DMS 273 treated with DMSO at 0.1 percent for 48 hours (cell line): ENCODE measurements at regions not wholly inside any gene's neighbourhood (a gene's known extent, or its start where the extent isn't known, plus 50 kb on each side); places are given as distances from the start of the nearest gene placed in this dataset.

Source experiments
- DNase-seq: peaks from one replicate; lab custom pipeline; 2025; lab: John Stamatoyannopoulos, UW

DNA sequence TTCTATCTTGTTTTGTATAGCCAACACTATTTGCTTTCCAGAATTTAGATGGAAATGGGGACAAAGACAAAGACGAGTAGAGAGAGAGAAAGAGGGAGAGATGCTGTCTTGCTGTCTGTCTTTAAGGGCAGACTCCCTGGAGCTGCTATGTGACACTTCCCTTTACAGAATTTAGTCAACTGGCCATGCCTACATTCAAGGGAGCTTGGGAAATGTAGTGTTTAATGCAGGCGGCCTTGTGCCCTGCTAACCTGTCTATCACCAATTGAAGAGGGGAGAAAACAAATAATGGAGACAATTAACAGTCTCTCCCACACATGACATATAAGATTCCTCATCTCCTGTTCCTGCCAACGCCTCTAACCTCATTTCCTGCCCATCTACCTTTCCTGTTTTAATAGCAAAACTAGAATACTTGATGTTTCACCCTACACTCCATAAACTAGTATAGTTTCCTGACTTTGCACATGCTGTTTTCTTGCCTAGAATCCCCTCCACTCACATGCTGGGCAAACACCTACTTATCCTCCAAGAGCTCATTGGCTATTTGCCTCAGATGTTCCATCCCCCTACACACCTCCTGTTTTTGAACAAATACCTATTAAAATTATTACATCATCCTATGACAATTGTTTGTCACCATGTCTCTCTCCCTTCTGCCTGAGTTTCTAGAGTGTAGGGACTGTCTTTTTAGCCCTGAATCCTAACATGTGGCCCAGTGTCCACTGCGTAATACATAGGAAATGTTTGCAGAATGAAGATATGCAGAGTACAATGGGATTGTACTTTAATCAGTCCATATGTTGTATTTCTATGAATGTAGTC is 117.2 kb downstream of the SLC25A24 start:
- DNase-seq: no peak

DNA sequence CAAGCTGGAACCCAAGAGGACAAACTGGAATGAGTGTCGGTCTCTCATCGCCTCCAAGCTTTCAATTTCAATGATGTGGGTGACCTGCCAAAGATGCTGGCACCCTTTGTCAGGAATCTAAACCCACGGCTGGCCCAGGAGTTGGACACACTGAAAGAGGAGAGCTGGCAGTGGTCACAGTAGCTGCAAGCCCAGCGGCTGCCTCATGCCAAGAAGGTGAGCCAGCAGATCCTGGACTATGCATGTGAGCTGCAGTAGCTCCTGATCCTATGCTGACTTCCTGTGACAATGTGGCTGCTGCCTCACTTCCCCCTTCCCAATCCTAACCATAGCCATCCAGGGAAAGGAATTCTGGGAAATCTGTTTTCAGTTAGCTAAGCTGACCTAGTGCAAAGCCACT is 117.0 kb upstream of the VAV3 start:
- no peak for DNase-seq

DNA sequence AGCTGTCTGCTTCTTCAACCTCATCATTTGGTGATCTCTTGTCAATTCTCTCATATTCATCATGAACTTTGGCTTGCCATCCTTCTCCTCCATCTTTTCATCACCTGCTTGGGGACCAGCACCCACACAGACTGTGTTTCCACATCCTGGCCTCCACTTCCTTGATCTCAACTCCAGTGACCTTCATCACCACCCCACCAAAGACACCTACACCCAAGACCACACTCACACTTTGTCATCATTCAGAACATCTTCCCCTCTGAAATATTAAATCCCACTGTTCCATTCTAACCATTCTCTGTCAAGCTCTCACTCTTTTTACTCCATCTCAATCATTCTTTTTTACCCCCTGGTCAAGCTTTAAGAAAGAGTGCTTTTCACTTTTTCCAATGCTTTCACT is 115.5 kb upstream of the VAV3 start:
- DNase-seq: no peak

DNA sequence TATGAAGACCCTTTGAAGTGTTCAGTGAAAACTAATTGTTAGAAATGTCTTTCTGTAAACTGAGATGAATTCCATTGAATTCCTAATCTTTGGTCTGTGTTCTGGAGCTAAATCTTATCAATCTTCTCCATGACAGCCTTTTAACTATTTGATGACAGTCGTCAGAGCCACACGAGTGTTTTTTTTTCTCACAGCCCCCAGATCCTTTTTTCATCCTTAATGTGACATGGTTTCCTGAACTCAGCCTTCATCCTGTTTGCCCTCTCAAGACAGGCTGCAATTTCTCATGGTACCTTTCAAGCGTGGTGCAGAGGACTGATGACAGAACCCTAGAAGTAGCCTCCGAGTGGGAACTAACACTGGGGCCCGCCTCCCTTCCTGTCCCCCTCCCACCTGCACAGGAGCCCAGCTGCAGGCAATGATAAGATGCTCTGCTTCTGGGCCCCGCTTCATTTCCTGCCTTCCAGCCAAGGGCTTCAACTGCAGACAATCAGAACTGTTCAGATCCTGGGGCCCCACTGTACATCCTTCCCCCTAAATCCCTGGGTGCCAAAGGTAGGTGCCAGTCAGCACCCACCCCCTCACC is 114.6 kb upstream of the VAV3 start:
- no peak for DNase-seq

DNA sequence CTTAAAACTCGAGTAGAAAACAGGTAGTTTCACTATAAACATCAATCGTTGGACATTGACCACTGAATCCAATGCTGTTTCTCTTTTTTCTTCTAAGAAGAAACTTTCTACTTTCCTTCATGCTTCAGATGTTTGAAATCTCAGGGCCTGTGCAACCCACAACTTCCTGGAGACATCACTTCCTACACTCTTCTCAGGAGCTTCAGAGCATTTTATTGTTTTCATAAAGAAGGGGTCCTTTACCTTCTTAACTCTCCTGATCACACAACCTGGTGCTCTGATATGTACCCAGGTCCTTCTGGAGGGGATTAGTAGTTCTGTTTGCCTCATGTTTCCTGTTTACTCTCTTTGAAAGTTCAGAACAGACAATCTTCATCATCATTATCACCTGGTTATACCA is 113.0 kb upstream of the VAV3 start:
- DNase-seq: no peak

DNA sequence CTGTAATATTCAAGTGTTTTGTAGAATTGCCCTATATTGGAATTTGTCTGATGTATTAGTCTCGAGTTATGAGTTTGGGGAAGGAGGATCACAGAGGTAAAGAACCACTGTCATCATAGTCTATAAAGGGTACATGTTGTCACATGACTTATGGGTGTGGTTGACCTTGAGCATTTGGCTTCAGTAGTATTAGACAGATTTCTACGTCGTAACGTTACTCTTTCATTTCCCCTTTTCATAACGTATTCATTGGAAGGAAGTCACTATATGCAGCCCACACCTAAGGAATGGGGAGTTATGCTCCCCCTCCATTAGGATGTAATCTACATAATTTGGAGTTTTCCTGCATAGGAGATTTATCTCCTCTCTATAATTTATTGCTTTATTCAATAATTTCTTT is 110.1 kb upstream of the VAV3 start:
- no peak for DNase-seq

DNA sequence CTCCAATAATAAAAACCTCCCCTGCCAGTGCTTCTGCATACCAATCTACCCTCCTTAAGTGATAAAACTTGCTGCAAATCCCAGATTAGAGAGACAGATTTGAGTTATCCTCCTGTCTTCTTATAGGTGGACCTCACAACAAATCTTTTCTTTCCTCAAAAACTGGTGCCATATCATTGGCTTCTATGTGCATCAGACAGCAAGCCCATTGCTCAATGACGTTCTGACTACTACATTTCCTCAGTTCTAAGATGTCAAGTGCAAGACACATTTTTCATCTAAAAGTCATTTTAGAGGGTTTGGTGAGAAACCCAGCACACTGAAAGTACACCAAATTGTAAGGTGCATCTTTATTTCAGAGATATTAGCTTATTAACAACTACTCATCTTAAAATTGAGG is 107.8 kb upstream of the VAV3 start:
- no peak for DNase-seq

DNA sequence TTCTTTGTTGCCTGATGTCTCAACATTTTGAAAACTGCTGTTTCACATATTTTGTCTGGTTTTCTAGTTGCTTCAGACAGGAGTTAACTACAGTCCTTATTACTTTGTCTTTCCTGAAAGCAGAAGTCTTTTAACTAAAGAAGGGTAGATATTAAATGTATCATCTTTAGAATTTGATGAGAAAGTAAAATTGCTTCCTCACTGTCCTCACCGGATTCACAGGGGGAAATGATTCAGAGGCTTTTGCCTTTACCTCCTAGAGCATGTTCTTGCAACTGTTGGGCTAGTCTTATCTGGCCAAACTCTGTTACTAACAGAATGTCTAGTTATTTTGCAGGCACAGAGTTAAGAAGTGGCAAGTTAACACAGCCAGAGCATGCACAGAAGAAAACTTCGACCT is 107.2 kb upstream of the VAV3 start:
- no peak for DNase-seq

DNA sequence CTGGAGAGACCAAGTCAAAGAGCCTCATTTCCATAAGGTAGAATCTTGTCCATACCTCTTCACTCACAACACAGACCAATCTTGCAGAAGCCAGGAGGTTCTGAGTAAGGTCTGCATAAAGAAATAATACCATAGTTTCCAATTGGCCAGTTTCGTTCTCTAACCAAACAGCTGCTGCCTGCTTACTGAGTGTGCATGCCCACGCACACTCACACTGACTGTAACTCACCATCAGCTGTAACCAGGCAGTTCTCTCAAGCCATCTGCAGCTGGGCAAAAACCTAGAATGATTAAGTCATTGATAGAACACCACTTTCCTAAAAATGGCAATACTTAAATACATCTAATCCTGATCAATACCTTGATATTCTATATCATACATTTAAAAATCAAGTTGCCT is 106.6 kb upstream of the VAV3 start:
- no peak for DNase-seq

DNA sequence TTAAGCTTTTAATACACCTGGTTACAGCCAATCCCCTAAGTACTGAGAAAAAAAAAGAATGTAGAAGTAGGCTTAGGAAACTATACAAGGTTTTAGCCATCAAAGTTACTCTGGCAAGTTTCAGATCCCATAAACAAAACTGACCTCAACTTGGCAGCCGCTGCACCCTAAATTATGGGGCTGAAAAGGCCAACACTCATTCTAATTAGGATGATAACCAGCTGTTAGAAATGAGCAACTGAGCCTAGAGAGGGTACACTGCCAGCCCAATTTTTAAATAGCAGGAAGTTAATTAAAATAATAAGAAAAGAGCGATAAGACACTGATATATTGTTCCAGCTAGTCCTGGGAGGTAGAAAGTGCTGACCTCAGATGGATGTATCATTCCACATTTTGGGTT is 105.7 kb upstream of the VAV3 start:
- DNase-seq: peak; percentile 52

DNA sequence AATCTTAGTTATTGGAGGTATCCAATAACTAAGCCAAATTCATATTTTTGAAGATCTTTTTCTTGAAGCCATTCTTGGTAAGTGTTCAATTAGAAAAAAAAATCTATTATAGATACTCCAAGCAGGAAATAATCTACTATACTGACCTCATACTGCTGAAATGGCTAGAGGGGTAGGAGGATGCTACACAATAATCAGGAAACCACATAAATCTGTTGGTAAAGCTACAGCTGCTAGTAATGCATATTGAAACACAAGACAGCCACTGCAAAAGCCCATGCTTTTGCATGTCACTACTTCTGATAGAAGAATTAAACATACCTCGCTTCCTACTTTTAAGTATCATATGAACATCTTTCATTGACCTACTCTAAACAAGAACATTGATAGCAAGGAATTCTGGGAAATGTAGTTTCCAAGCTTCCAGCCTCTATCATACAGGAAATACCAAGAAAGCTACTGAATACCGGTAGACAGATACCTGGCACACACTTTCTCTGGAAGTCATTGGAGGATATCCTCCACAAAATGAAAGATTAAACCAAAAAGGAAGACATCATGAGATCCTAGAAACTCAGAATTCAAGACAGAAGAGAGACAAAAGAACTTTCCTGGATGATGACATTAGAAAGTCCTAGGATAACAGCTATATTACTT is 103.0 kb upstream of the VAV3 start:
- no peak for DNase-seq

DNA sequence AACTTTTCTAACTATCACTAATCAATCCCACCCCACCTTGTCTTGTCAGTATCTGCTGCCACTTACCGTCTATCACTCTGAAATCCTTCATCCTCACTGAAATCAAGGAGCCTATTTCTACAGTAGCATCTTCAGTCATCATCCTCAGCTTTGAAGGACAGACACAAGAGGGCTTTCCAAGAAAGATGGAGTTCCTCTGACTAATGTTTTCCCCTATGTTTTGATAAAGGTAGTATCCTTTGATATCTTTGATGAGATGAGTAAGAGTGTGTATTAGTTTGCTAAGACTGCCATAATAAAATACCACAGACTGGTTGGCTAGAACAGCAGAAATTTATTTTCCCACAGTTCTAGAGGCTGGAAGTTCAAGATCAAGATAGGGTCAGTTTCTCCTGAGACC is 101.8 kb upstream of the VAV3 start:
- no peak for DNase-seq

DNA sequence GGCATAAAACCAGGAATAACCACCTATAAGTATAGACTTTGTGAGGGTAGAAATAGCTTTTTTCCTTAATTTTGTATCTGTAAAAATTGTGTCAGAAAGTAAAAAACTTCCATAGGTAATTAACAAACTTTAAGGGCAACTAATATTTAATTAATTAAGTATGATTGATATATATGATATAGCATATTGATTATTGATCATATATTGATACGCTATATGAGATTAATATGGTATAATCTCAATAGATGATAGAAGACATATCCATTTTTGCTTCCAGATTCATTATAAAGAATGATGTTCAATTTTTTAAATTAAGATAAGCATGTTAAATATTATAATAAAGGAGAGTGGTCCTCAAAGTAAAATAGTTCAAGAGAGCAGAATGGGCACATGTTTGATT is 99.3 kb upstream of the VAV3 start:
- DNase-seq: no peak

DNA sequence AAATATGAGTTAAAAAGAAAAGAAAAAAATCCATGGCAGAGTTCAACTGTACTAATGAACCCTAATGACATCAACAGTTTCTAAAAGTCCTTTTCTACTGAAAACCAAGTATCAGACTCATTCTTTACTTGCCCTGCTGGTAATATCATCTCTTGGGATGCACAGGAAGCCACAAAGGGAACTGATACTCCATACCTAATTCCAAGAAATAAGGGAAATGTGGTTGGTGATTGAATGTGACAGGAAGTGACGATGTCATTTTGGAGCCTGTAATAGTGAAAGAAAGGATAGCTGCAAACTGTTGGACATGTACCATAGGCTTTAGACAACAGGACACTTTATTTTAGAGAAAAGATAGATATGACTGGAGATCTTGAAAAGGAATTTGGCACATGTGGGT is 98.7 kb upstream of the VAV3 start:
- no peak for DNase-seq

DNA sequence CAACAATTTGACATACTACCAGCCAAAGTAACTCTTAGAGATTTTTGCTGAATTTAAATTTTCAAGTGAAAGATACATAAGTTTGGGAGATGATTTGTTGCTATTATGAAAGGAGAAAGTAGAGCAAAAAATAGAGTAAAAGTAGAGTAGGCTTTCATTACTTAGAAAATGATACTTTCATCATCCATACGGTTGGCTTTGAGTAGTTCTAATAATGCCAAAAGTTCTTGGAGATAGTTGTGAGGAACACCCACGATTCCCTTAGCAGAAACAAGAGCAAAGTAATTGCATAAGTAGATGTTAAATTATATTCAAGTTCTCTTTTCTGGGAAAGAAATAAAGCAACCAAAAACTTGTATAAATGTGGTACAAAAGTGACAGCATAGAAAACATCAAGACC is 95.0 kb upstream of the VAV3 start:
- DNase-seq: no peak

DNA sequence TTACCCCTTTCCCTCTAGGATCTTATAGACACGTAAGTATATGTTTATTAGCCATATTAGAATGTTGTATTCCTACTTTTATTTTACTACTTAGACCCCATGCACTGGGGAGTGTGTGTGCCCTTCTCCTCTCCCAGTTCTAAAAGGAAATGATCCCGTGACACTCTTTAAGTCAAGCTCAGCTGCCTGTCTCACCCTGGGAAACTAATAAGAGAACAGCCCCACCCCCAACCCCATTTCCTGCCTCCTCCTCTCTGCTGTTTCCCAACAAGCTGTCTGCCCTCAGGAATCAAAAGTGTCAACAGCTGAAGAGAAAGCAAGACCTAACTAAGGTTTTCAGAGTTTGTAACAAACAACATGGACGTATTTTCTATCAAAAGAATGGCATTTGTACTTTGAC is 92.6 kb upstream of the VAV3 start:
- DNase-seq: no peak

DNA sequence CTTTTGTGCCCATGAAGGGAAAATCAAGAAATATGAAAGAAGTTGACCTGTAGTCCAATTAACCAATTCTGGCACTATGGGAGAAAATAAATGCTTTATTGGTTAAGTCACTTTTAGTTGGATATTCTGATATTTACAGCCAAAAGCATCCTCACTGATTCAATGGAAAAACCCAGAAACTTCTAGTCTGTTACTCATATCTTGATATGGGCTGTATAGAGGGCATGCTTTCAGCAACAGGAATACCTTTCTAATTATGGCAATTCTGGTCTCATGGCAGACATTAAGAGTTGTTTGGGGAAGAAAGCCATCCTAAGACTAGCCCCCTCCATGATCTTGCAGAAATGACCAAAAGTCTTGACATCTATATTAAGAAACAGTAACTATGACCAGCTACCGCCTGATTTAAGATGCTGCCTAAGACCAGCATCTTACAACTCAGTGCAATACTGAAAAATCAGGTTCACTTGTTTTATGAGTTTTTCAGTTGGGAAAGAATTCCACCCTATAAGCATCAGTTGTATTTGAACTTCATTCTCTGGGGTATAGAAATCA is 91.5 kb upstream of the VAV3 start:
- no peak for DNase-seq

DNA sequence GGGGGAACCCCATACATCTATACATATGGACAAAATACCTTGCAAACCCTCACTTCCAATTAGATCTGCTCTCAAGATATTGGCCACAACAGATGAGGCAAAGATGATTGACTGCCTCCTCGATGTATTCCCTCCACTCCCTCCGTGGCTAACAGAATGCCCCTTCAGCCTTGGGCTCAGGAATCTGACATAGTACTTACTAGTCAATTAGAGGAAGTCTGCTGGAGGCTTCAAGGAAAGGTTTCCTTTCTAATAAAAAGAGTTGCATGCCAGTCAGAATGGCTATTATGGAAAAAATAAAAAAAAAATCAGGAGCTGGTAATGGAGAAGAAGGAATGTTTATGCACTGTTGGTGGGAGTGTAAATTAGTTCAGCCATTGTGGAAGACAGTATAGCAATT is 90.4 kb upstream of the VAV3 start:
- DNase-seq: no peak

DNA sequence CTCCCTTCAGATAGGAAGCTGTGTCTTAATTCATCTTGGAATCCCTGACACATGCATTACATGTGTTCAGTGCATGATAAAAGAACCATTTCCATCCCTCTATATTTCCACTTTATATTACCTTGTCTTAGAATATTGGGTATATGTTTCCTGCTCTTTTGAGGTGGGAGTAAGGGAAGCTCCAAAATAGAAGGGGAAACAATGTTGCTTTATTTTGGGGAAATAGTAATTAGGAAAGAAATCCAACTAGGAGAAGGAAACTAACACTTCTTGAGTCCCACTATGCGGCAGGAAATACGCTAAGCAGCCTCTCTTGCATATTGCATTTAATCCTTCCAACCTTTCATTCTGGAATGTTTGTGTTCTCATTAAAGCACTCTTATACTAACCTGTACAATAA is 89.4 kb upstream of the VAV3 start:
- DNase-seq: no peak

DNA sequence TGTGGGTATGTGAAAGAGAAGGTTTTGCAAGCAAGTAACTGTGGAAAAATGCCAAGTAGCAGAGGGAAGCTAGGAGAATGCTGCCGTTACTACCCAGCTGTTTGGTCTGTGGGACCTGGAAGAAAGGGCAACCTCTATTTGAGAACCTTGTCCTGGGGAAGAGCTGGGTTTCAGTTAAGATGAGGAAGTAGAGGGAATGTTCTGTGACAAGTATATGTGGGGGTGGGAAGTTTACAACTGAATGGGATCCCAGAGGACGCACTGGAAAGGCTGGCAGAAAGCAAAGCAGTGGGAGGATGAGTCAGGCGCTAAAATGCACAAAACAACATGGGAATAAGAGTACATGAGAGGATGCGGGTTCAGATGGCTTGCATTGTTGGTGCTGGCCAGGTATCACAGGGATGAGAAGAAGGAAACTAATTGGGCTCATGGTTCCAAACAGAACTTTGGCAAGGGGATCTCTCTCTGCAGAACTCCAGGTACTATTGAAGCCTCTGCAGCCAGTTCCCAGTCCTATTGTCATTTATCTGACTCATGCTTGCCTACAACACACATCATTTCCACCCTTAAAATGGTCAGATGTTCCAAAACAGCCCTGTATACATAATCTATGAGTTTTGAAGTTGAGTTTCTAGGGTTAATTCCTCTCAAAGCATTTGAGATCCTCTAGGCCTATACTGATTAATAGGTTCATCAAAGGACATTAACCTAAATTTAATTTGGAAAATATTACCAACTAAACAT is 88.5 kb upstream of the VAV3 start:
- DNase-seq: no peak

DNA sequence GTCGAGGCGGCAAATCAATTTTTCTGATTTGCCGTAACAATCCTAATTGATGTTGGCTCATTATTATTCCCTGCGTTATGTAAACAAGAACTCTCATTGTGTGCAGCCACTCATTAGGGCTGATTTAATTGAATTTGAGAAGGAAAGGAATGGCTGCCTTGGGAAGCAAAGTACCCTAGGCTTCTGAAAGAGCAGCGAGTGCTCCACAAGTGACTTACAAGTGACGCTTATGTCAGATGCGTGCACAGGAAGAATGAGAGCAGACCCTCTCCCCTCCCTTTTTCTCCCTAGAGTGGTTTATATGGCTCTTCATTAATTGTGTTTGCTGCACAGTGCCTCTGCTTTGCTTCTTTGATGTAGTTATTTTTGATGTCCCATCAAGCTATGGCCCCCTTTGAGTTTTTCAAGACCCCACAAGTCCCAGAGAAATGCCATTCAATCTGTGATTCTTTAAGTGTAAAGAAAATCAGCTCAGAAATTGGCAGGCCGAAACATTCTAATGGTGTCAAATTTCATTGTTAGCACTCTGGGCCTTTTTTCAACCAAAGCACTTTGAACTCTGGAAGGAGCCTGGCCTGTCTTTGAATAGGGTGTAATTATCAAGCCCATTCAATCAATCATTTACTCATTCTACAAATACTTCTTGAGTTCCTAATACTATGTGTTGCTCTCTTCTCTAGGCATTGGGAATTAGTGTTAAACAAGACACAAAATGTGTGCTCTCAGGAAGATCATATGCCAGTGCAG is 86.8 kb upstream of the VAV3 start:
- DNase-seq: peak; percentile 9
